GM21367 (cell line): ENCODE measurements at regions not wholly inside any gene's neighbourhood (a gene's known extent, or its start where the extent isn't known, plus 50 kb on each side); places are given as distances from the start of the nearest gene placed in this dataset.
"Not testable (repeated sequence)": the region's sequence is repeated elsewhere in the genome, so short reads cannot be mapped to it uniquely, and the experiment has no call there.

Source experiments
- ATAC-seq: cut with Tn5 transposase; IDR thresholded peaks from one replicate; pipeline ENCODE4 v1.9.1; 2021; ENCODE audit not compliant: unreplicated experiment

DNA sequence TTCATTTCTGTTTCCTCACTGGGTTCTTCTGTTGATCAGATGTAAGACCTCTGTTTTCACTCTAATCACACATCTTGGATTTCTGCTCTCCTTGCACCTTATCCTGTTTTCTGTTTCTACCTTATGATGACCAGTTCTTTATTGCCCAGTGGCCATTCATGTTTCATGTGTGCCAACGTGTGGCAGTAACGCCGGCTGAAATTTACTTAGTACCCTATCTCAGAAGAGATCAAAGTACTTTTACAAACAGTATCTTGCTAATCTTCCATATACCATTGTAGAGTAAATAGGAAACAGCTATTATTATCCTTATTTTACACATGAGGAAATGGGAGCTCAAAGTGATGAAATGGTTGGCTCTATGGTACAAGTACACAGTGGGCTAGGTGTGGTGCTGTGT, 74.0 kb downstream of the GATA3 start:
- no peak for ATAC-seq

DNA sequence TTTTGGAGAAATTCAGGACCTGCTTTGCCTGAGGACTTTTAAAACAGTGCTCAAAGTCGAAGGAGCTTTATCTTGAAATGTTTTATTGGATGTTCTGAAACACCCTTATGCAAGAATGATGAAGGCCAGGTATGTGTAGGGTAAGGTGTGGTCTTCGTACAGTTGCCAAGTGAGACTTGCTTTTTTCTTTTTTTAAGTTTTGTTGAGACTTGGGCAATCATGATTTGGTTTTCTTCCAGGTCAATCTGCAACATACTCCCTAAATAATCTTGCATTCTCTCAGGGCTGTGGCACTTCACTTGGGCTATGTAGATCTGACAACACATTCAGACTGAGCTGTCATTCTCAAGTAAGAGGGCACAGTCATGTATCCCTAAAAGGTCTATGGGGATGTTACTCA, 75.0 kb downstream of the GATA3 start:
- no peak for ATAC-seq

DNA sequence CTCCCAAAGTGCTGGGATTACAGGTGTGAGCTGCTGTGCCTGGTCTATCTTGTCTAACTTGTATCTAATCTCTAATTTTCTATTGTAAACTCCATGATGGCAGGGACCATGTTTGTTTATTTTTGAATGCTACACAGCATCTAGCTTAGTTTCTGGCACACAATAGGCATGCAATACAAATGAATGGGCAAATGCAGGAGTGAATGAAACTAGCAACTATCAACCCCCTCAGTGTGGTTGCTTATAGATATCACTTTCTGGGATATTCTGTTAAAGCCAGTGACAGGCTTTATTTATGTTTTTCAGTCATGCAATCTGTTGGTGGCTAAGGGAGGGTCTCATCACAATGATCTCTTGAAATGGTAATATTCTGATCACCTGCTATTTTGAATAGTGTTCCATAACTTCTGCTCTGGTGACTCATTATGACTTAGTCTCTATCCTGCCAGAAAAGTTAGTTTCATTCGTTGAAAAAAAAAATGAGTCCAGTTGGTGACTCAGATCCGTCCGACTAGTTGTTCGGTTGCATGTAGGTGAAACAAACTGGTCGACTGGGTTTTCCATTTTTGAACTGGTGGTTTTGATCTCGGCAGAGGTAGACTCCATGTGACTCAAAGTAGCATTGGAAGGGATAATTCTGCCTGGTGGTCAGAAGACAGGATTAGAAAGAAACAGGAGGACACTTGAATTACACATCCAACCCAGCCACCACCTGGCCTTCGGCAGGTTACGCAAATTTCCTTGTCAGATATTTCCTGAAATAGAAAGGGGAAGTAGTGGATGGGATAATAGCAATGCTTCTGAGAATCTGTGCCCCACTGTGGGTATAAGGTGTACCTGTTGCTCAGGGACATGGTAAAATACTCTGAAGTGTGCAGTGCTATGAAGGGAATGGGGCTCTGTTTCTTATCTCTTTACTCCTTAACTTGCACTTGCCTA, 76.8 kb downstream of the GATA3 start:
- peak; percentile 35 for ATAC-seq

DNA sequence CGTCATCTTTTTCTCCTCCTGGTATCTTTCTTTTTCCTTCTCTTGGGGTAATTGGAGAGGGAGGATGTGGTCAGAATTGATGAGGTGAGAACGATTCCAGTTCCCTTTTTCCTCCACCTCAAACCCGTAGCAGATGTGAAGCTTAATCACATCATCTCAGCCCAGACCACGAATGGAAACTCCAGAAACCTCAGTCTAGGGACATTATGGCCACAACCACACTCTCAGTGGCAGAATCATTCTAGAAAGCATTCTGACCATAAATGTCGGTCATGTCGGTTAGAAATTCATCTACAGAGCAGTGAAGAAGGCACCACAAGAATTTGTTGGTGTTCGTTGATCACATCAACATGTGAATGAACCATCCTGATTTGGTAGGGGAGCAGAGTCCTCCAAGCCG, 78.7 kb downstream of the GATA3 start:
- peak; percentile 83 for ATAC-seq

DNA sequence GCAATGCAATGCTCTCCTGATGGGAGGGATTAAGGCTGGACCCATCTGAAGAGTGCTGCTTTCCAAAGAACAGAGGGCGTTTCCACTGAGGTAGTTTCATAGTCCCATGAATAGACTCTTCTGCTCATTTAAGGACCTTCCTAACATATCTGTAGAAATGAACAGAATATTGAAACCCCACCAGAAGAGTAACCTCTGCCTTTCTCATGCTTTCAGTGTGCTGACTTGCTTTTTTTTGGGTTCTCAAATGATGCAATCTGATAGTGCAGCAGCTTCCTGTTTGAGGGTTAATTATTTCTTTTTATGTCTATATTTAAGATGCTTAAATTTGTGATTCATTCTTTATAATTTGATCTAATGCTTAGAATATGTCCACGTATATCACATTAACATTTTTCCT, 82.2 kb downstream of the GATA3 start:
- no peak for ATAC-seq

DNA sequence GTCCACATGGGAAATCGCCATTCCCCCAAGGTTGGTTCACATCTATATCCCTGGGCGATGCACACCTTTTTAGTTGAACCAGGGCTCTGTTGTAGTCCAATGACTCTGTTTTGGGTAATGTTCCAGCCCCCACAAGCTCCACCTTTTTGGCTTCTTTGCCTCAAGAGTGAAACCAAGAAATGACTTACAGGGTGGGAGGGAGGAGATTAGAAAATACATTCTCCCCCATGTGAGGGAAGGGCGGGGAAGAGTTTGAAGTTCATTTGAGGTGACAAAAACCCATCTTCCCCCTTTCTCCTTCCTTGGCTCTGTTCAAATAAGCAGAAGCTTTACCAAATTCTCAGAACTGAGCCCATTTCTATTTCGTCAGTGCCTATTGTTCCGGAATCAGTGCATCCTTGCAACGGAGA, 82.8 kb downstream of the GATA3 start:
- ATAC-seq, result no peak

DNA sequence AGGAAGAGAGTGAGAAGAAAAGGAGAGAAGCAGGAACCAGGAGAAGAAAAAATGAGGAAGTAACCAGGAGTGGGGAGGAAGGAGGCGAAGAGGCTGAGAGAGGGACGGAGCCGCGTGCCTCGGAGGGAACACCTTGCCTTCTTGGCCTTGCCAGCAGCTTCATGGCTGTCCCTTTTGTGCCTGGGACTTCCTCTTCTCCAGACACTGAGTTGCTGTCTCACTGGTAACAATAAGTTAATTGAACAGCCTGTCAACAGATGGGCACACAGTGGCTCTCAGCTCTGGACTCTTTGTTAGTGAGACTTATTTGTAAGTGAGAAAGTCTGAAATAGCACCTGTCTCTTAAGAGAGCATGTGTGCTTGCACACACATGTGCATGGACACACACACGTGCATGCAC, 83.2 kb downstream of the GATA3 start:
- ATAC-seq, result no peak

DNA sequence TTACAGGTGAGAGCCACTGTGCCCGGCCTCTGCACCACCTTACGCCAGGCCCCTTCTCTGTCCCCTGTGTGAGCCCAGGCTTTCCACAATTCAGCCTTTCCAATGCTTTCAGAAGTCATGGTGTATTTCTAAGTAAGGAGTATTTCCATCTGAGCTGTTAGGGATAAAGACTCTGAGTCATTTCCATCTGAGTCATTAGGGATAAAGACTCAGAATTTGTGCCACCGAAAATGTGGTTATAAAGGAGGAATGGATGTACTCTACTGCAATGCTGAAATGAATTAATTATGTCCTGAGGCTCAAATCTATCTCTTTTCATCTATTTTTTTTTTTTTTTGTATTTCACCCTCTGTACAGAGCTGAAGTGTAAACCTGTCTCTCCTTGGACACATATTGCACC, 84.0 kb downstream of the GATA3 start:
- ATAC-seq, result no peak

DNA sequence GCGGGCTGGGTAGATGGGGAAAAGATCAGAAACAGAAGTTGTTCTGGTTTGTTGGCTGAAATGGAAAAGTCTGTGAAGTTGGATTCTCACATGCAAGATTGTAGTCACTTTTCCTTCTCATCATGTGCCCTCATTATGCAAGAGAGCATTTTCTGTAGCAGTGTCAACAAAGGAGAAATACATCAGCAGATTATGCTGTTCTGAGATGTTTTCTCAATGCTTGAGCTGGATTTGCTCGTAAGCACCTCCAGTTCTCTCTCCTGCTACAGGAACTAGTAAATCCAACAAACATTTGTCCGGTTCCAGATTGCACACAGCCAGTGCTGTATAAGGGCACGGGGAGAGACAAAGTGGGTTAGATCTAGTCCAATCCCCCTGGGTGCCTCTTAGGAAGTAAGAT, 90.0 kb downstream of the GATA3 start:
- no peak for ATAC-seq

DNA sequence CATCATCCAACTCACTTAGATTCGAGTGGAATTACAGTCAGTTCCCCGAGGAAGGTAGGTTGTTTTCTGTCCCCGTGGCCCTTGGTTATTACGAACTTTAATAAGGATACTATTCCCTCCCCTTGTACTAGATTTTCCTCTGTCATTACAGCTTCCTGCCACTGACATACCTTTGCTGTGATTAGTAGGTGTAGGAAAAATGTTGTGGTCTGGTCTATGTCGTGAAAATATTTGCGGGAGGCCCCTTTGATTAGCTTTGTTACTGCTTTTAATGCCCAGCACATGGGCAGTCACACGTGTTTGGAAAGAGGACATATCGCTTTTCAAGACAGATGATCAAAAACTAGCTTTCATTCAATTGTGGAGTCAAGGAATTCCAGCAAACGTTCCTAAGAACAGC, 92.2 kb downstream of the GATA3 start:
- no peak for ATAC-seq

DNA sequence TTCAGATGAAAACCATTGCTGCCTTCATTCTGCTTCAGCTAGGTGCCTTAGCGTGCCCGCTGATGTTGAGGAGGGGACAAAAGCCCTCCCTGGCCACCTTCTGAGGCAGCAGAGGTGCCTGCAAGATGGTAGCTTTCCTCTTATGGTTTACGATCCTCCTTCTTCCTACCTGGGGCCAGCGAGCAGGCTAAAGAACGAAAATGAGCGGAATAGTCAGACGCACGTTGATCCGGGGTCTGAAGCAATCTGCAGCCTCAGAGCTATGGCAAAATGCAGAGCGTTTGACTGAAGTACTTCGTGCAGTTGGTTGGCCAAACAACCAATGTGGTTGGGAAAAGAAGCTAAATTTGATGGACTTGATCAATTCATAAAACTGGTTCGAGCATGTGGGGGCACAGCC, 95.5 kb downstream of the GATA3 start:
- no peak for ATAC-seq

DNA sequence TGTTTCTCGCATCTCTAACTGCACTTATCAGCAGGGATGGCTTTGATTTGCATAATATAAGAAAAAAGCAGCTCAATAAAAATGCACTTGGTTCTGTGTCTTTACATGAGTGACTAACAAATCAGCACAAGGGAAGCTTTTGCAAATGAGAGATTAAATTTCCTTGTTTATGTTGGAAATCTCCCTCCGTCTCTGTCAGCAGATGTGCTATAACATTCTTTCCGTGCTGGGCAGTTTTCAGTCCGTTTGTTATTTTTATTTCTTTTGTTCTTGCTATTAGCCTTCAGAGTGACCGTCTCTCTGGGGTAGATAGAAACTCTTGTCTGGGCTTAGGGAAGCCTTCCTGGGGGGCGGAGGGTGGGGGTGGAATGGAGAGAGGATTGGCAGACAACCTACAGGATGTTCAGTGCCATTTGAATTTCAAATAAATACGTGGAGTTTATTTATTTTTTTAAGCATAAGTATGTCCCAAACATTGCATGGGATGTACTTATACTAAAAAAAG, 96.0 kb downstream of the GATA3 start:
- ATAC-seq, result no peak

DNA sequence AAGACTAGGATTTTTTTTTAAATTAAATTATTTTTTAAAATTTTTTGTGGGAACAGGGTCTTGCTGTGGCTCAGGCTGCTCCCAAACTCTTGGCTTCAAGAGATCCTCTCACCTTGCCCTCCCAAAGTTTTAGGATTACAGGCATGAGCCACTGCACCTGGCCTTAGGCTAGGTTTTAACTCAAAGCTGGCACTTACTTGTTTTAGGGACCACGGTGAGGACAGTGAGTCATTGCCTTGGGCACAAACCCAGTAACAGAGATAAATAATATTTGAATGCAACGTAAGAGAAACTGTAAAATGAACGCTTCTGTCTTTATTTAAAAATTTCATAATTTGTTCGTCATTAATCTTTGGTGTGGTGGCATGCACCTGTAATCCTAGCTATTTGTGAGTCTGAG, 96.6 kb downstream of the GATA3 start:
- no peak for ATAC-seq

DNA sequence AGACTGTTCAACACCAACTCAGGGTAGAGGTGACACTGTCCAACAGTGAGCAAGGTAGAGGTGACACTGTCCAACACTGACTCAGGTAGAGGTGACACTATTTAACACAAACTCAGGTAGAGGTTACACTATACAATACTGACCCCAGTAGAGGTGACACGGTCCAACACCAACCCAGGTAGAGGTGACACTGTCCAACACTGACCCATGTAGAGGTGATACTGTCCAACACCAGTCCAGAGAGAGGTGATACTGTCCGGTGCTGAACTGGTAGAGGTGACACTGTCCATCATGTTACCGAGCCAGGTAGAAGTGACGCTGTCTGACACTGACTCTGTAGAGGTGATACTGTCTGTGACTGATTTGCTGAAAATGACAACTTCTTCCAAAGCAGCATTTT, 102.4 kb downstream of the GATA3 start:
- no peak for ATAC-seq

DNA sequence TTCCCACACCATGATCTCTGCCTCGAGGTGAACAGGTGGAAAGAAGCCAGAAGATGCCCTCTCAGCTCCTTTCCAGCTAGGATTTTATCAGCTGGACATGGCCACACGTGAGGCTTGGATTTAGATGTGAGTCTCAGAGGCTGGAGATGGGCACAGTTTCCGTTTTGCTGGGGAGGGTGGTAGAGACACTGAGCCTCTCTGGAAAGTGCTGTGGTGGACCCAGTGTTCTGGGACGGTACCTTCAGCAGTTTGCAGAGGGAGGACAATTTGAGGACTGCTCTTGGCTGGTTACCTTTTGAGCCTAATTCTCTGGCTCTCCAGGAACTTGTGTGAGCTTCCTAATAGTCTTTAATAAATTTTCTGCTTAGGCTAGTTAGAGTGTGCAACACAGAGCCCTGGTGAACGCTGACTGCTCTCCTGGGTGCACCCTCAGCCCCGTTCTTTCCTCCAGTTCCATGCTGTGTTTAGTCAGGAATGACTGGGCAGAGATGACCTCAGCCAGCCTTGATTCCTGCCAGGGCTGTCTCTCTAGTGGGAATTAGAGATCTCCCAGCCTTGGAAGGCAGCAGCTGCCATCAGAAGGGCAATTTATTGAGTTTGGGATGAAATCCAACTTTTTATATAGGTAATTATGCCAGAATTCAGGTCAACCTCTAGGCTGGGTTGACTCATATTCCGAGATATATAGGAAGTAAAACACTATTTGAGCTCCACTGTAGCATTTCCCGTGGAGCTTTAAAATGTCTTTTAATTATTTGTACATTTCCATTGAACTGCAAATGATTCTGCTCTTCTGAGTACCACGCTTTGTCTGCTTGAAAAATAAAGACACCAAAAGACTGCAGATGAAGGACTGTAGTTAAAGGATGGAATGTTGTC, 103.9 kb downstream of the GATA3 start:
- ATAC-seq, result no peak

DNA sequence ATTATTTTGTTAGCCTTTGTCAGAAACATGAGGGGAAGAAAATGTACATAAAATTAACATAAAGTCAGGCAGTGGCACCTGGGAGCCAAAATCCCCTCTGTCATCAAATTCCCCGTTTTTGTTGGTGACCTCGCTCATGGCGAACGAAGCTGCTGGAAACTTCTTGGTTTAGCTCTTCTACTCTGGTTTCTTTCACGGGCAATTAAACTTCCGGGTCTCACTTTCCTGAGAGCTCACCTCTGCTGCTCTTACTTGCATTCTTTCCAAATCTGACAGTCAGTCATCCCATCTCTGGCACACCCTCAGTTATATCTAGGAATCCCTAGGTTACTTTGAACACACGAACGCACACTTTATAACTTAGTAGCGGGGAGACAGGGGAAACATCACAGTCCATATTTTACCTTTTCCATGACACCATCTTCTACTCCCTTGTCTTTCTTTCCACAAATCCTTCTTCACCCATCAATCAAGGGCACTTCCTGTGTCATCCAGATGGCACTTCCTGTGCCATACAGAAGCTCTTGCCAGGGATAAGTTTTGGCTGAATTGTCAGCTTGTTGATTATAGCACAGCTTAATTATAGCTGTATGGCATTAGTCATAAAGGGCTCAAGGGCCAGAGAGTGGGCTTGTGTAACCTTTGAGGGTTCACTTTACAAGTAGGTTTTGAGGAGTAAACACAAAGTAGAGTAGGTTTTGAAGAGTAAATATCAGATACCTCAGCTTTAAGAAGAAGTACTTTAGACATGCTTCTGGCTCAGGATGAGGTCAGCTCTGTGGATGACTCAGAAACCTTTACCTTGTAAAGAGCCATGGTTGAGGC, 105.1 kb downstream of the GATA3 start:
- no peak for ATAC-seq

DNA sequence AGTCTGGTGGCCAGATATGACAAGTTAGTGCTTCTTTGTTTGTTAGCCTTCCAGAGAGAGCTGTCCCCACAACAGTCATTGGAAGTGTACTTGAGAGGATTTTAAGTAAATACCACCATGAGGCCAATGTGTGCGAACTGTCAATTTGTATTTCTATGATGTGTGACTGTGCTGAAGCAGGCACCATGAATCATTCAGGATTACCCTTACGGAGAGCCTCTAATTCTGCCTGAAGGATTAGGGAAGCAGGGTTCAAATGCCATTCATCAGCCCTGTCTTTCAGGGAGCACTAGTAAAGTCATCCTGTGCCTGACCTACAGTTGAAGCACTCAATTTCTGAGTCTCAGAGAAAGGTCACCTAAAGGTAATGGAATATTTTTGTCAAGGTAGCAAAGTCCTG, 109.3 kb downstream of the GATA3 start:
- ATAC-seq, result no peak

DNA sequence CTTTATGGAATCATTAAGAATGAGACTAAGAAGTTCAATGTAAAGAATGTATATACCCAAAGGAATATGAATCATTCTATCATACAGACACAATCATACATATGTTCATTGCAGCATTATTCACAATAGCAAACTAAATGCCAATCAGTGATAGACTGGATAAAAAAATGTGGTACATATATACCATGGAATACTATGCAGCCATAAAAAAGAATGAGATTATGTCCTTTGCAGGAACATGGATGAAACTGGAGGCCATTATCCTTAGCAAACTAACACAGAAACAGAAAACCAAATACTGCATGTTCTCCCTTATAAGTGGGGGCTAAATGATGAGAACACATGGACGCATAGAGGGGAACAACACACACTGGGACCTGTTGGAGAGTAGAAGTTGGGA, 110.2 kb downstream of the GATA3 start:
- ATAC-seq, result not testable (repeated sequence)

DNA sequence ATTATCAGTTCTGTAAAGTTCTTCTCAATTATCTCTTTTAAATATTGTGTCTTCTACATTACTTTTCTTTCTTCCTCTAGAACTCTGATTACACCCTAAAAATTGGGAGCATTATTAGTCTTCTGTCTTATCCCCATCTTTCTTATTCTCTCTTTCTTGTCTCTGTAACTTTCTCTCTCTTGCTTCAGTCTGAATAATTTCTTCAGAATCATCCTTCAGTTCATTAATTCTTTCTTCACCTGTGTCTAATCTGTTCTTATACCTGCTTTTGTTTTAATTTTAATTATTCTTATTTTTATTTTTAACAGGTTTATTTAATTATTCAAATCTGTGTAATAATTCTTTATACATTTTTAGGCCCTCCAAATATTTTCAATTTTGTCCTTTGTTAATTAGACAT, 114.3 kb downstream of the GATA3 start:
- no peak for ATAC-seq

DNA sequence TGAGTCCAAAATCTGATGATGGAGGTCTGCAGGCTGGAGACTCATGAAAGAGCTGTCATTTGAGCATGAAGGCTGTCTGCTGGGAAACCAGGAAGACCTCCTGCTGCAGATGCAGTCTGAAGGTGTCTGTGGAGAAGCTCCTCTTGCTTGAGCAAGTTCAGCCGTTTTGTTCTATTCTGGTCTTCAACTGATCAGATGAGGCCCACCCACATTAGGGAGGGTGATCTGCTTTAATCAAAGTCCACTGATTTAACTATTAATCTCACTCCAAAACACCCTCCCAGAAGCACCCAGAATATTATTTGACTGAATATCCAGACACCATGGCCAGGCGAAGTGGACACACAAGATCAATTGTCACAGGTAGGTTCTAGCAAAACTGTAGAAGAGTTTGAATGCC, 116.5 kb downstream of the GATA3 start:
- no peak for ATAC-seq

DNA sequence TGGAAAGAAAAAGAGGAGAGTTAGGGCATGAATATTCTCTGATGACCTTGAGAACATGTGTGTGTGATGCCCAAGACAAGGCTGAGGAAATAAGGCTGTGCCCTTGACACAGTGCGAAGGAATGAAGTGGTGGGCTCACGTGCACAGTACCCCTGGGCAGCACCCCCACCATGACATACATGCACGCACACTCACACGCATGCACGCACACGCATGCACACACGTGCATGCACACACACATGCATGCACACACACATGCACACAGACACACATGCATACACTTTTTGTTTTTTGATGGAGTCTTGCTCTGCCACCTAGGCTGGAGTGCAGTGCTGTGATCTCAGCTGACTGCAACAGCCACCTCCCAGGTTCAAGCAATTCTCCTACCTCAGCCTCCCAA, 118.1 kb downstream of the GATA3 start:
- ATAC-seq, result no peak
